ENCODE measurements at regions not wholly inside any gene's neighbourhood (a gene's known extent, or its start where the extent isn't known, plus 50 kb on each side); places are given as distances from the start of the nearest gene placed in this dataset.

DNA sequence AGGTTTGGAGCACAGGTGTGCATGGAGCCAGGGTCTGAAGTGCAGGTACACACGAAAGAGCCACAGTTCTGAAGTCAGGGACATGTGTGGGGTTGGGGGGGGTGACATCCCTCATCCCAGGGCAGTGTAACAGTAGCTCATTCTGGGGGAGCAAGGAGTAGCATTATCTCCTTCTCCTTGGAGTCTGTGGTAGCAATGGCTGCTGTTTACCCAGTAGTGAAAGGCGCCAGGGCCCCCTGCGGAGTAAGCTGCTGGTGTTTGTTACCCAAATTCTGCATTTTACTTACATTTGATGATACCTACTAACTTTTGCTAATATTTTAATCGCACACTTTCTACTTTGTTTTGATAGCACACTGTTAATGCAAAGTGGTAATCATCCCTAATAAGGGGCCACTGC, 665.5 kb downstream of the GATA3 start:
- H3K4me3 ChIP-seq (ENCODE audit: low read depth, low read length) = no peak overlapping the region
- no peaks in the 10 kb centered on the region for H3K4me1 Mint-ChIP-seq (ENCODE audit: low read depth, unreplicated experiment)
- peaks cover 5% of the 10 kb centered on the region for H3K27me3 Mint-ChIP-seq (ENCODE audit: insufficient read depth, unreplicated experiment)
- H3K27ac Mint-ChIP-seq (ENCODE audit: unreplicated experiment) = no peak overlapping the region
- ChIA-PET POLR2A (no interaction called here), CTCF (no interaction called here)
- no TSS peak for BruUV-seq (replicated peaks)
- no peaks in the 10 kb centered on the region for H3K27me3 ChIP-seq (replicated peaks; ENCODE audit: control insufficient read depth, insufficient read depth, low read length)
- H3K36me3 Mint-ChIP-seq (ENCODE audit: insufficient read depth, unreplicated experiment) = no peaks in the 10 kb centered on the region
- TF ChIP-seq, protein P1, sequence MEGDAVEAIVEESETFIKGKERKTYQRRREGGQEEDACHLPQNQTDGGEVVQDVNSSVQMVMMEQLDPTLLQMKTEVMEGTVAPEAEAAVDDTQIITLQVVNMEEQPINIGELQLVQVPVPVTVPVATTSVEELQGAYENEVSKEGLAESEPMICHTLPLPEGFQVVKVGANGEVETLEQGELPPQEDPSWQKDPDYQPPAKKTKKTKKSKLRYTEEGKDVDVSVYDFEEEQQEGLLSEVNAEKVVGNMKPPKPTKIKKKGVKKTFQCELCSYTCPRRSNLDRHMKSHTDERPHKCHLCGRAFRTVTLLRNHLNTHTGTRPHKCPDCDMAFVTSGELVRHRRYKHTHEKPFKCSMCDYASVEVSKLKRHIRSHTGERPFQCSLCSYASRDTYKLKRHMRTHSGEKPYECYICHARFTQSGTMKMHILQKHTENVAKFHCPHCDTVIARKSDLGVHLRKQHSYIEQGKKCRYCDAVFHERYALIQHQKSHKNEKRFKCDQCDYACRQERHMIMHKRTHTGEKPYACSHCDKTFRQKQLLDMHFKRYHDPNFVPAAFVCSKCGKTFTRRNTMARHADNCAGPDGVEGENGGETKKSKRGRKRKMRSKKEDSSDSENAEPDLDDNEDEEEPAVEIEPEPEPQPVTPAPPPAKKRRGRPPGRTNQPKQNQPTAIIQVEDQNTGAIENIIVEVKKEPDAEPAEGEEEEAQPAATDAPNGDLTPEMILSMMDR (IDR thresholded peaks at IDR 0.05; ENCODE audit: insufficient read depth in 1 of 2, low read depth in 1 of 2, low read length in 1 of 2, severe bottlenecking in 1 of 2, unreplicated experiment in 1 of 2) = no peak
- no peaks in the 10 kb centered on the region for H3K36me3 ChIP-seq (ENCODE audit: control insufficient read depth, insufficient read depth, low read length)
- H3K4me1 ChIP-seq = no peaks in the 10 kb centered on the region
- 0 out of 2 replicates have a peak, but pooled peaks cover 4% of the 10 kb centered on the region for H3K9me3 ChIP-seq
- H3K9me3 Mint-ChIP-seq (ENCODE audit: unreplicated experiment) = peaks cover 19% of the 10 kb centered on the region
- H3K4me3 Mint-ChIP-seq (ENCODE audit: unreplicated experiment) = no peak overlapping the region
- intact Hi-C loops (cut with micrococcal nuclease; ENCODE audit: unreplicated experiment) = no loop called here
- no peak for DNase-seq

DNA sequence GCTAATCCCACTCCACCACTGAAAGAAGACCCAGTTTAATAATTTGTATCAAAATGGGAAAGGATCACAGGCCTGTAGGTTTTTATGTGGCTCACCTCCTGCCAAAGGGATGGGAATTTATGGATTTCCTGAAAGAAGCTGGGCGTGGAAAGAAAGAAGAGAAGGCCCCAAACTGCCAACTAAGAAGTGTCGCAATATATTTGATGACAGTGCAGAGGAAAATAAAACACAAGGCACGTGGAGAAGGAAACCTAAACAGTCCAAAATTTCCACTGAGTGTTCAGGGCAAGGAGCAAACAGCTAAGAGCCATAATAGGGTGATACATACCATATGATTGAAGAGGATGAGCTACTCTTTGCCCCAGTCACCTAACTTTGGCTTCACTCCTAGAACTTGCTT, 667.2 kb downstream of the GATA3 start:
- H3K4me3 Mint-ChIP-seq (ENCODE audit: unreplicated experiment) = no peak overlapping the region
- CTCF ChIA-PET = no interaction called here
- Histone ChIP-seq H3K4me1 (no peaks in the 10 kb centered on the region), H3K36me3 (ENCODE audit: control insufficient read depth, insufficient read depth, low read length) (no peaks in the 10 kb centered on the region), H3K4me3 (ENCODE audit: low read depth, low read length) (no peak overlapping the region), H3K27me3 (replicated peaks; ENCODE audit: control insufficient read depth, insufficient read depth, low read length) (no peaks in the 10 kb centered on the region), H3K9me3 (0 out of 2 replicates have a peak, but pooled peaks cover 4% of the 10 kb centered on the region)
- no peaks in the 10 kb centered on the region for H3K36me3 Mint-ChIP-seq (ENCODE audit: insufficient read depth, unreplicated experiment)
- H3K9me3 Mint-ChIP-seq (ENCODE audit: unreplicated experiment) = peaks cover 19% of the 10 kb centered on the region
- no TSS peak for BruUV-seq (replicated peaks)
- POLR2A ChIA-PET = no interaction called here
- TF ChIP-seq, protein P1 (IDR thresholded peaks at IDR 0.05; ENCODE audit: insufficient read depth in 1 of 2, low read depth in 1 of 2, low read length in 1 of 2, severe bottlenecking in 1 of 2, unreplicated experiment in 1 of 2) = no peak
- intact Hi-C loops (cut with micrococcal nuclease; ENCODE audit: unreplicated experiment) = no loop called here
- no peak for DNase-seq
- H3K4me1 Mint-ChIP-seq (ENCODE audit: low read depth, unreplicated experiment) = no peaks in the 10 kb centered on the region
- no peak overlapping the region for H3K27ac Mint-ChIP-seq (ENCODE audit: unreplicated experiment)
- no peaks in the 10 kb centered on the region for H3K27me3 Mint-ChIP-seq (ENCODE audit: insufficient read depth, unreplicated experiment)

DNA sequence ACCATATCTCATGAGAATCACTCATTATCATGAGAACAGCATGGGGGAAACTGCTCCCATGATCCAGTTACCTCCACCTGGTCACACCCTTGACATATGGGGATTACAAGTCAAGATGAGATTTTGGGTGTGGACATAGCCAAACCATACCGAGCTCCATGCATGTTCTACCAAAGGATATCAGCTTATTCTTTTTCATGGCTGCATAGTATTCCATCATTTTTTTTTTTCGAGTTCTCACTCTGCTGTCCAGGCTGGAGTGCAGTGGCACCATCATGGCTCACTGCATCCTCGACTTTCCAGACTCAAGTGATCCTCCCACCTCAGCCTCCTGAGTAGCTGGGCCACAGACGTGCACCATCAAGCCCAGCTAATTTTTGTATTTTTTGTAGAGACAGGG, 668.3 kb downstream of the GATA3 start:
- no peaks in the 10 kb centered on the region for H3K27me3 ChIP-seq (replicated peaks; ENCODE audit: control insufficient read depth, insufficient read depth, low read length)
- Mint-ChIP-seq H3K4me3 (ENCODE audit: unreplicated experiment) (no peak overlapping the region), H3K27me3 (ENCODE audit: insufficient read depth, unreplicated experiment) (peaks cover 2% of the 10 kb centered on the region), H3K27ac (ENCODE audit: unreplicated experiment) (no peak overlapping the region), H3K36me3 (ENCODE audit: insufficient read depth, unreplicated experiment) (no peaks in the 10 kb centered on the region), H3K4me1 (ENCODE audit: low read depth, unreplicated experiment) (no peaks in the 10 kb centered on the region), H3K9me3 (ENCODE audit: unreplicated experiment) (peaks cover 17% of the 10 kb centered on the region)
- H3K9me3 ChIP-seq = 0 out of 2 replicates have a peak, but pooled peaks cover 4% of the 10 kb centered on the region
- CTCF ChIA-PET = no interaction called here
- no peak overlapping the region for H3K4me3 ChIP-seq (ENCODE audit: low read depth, low read length)
- no TSS peak for BruUV-seq (replicated peaks)
- TF ChIP-seq, protein P1 (IDR thresholded peaks at IDR 0.05; ENCODE audit: insufficient read depth in 1 of 2, low read depth in 1 of 2, low read length in 1 of 2, severe bottlenecking in 1 of 2, unreplicated experiment in 1 of 2) = no peak
- POLR2A ChIA-PET = no interaction called here
- DNase-seq = no peak
- no peaks in the 10 kb centered on the region for H3K4me1 ChIP-seq
- intact Hi-C loops (cut with micrococcal nuclease; ENCODE audit: unreplicated experiment) = no loop called here
- no peaks in the 10 kb centered on the region for H3K36me3 ChIP-seq (ENCODE audit: control insufficient read depth, insufficient read depth, low read length)
